ENCODE measurements at regions not wholly inside any gene's neighbourhood (a gene's known extent, or its start where the extent isn't known, plus 50 kb on each side); places are given as distances from the start of the nearest gene placed in this dataset.

GRCh38 chr9:38315085-38315595, 77.4 kb upstream of the ALDH1B1 start:
- TF ChIP-seq, protein P1, sequence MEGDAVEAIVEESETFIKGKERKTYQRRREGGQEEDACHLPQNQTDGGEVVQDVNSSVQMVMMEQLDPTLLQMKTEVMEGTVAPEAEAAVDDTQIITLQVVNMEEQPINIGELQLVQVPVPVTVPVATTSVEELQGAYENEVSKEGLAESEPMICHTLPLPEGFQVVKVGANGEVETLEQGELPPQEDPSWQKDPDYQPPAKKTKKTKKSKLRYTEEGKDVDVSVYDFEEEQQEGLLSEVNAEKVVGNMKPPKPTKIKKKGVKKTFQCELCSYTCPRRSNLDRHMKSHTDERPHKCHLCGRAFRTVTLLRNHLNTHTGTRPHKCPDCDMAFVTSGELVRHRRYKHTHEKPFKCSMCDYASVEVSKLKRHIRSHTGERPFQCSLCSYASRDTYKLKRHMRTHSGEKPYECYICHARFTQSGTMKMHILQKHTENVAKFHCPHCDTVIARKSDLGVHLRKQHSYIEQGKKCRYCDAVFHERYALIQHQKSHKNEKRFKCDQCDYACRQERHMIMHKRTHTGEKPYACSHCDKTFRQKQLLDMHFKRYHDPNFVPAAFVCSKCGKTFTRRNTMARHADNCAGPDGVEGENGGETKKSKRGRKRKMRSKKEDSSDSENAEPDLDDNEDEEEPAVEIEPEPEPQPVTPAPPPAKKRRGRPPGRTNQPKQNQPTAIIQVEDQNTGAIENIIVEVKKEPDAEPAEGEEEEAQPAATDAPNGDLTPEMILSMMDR (IDR thresholded peaks at IDR 0.05): no peak

DNA sequence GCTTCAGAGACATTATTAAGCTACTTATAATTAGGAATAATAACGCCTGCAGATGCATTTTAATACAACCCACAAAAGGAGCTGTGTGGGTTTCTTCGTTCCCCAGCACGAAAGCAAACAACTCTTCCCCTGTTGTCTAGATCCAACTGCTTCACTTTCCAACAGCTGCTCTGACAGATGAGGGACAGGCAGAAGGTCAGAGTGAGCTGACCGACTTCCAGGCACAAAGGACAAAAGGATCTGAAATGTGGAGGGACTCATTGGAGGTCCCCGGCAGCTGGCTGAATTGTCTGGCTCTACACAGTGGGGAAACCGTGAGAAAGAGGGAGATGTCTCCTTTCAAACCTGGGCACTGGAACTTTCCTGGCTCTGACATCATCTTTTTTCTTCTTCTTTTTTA, 79.1 kb upstream of the ALDH1B1 start:
- Histone ChIP-seq H3K4me3 (no peak overlapping the region), H3K27ac (no peak overlapping the region)
- no peak for DNase-seq (ENCODE audit: low spot score)
- TF ChIP-seq, protein P1 (IDR thresholded peaks at IDR 0.05): no peak

More at GRCh38 chr9:38315085-38315595, 77.4 kb upstream of the ALDH1B1 start:
- Histone ChIP-seq H3K4me3 (no peak overlapping the region), H3K27ac (no peak overlapping the region)
- DNase-seq (ENCODE audit: low spot score): no peak

DNA sequence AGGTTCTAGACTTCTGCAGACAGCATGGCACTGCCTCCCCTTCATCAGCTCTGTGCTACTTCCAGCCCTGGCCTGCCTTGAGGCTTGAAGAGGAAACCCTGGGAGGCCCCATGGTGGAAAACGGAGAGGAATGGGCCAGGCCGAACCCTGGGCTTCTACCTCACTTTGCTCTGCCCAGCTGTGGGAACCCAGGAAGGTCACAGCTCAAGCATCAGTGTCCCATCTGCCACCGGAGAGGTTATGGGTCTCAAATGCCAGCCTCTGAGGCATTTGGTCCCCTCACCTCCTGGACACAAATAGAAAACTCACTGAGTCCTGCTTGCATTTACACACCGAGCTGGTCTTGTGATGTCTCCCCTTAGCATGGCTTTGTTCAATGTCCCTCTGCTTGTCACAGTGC, 80.1 kb upstream of the ALDH1B1 start:
- Histone ChIP-seq H3K27ac (no peak overlapping the region), H3K4me3 (no peak overlapping the region)
- TF ChIP-seq, protein P1 (IDR thresholded peaks at IDR 0.05): no peak
- DNase-seq (ENCODE audit: low spot score): no peak

- peak overlapping the region; percentile 61 for H3K4me3 ChIP-seq
- H3K27ac ChIP-seq: peak overlapping the region; percentile 71 to 74
- TF ChIP-seq, protein P1 (IDR thresholded peaks at IDR 0.05): no peak
- DNase-seq (ENCODE audit: low spot score): no peak
Measured at GRCh38 chr9:38311382-38312270, 80.9 kb upstream of the ALDH1B1 start.

DNA sequence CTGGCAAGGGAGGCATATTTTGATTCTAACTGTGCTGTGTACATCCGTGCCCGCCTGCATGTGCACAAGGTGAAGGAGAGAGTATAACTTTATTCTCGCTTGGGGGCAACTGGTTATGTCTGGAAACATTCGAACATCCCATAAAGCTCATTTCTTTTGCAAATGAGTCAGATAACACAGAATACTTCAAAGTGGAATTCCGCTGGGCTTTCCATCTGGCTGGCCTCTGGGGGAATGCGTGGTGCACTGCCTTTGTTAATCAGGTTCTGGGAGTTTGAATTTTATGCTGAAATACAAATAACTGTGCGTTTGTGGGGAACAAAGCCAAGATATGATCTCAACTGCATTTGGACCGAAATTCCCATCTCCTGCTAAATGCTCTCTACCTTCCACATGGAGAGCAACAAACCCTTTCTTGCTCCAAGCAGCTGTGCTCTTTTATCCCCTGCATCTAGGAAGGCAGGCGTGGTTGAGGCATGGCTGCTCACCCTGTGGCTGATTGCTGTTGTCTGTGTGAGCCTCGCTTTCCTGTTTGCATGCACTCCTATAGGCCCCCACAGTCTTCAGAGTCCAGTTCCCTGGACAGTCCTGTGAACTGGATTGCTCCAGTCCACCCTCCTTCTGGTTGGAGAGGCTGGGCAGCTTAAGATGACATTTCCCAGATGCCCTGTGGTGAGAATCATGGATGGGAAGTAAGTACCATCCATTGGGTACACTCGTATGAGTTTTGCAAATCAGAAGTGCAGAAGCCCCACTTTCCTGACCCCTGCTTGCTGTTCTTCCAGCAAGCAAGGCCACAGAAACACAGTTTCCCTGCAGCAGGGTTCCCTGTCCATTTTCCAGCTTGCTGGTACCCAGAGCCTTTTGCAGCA, 82.9 kb upstream of the ALDH1B1 start:
- no peak overlapping the region for H3K27ac ChIP-seq
- DNase-seq (ENCODE audit: low spot score): no peak
- no peak overlapping the region for H3K4me3 ChIP-seq
- TF ChIP-seq, protein P1 (IDR thresholded peaks at IDR 0.05): no peak

- H3K4me3 ChIP-seq: no peak overlapping the region
- no peak for DNase-seq (ENCODE audit: low spot score)
- TF ChIP-seq, protein P1 (IDR thresholded peaks at IDR 0.05): no peak
- no peak overlapping the region for H3K27ac ChIP-seq
Measured at GRCh38 chr9:38308136-38308535, 84.4 kb upstream of the ALDH1B1 start.

Data from coronary artery (tissue), 2 donors.